AG04450 (cell line): ENCODE measurements at regions not wholly inside any gene's neighbourhood (a gene's known extent, or its start where the extent isn't known, plus 50 kb on each side); places are given as distances from the start of the nearest gene placed in this dataset.

Experiments used
- CTCF ChIA-PET: fragments of 300-600, 350-600 bp; formaldehyde crosslinking; extraction: SDS; loops from one replicate; lab custom pipeline; 2022; ENCODE audit warnings: antibody characterized with exemption, inconsistent platforms; lab: Charles Lee
- POLR2A ChIA-PET: fragments of 350-600 bp; formaldehyde crosslinking; extraction: SDS; loops from one replicate; lab custom pipeline; 2021; ENCODE audit warnings: antibody characterized with exemption, inconsistent platforms; lab: Yijun Ruan, JAX
- DNase-seq: peaks from one replicate; pipeline ENCODE4 v3.0.0-alpha.2; 2011; ENCODE audit warnings: low read depth, low spot score
- H3K27ac ChIP-seq: one replicate; pipeline ENCODE4 v1.5.1; 2012; ENCODE audit warnings: low read depth, low read length, control low read depth
- H3K27me3 ChIP-seq: one replicate; pipeline ENCODE4 v1.6.0; 2012; ENCODE audit warnings: low read length; ENCODE audit not compliant: control insufficient read depth, insufficient read depth
- H3K4me3 ChIP-seq: 2 replicates; pipeline ENCODE4 v1.5.1; 2011; ENCODE audit warnings: mild to moderate bottlenecking, low read depth, low read length, control low read depth
- H3K9me3 ChIP-seq: 2 replicates; pipeline ENCODE4 v1.5.1; 2012; ENCODE audit warnings: low read length; ENCODE audit not compliant: control insufficient read depth, insufficient read depth
- TF ChIP-seq, protein P1 (sequence below): IDR thresholded peaks from 2 replicates; pipeline ENCODE4 v1.5.1; 2011; ENCODE audit warnings: low read depth, low read length, control low read depth, inconsistent platforms

DNA sequence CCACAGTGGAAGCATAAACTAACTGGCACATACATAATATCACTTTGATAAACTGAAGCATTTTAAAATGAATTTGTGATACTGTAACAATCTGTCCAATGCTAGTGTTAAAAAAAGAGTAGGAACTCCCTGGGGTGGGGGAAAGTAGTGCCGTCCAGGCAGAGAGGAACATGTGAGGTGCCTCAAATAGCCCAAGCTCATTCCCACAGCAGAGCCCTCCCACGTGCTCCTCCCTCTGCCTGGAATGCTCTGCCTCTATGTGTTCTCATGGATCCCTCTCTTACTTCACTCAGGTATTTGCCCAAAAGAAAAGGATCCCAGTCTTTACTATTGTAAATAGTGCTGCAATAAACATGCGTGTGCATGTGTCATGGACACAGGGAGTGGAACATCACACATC is 188.1 kb downstream of the NHLRC3 start:
- peaks cover 2% of the 10 kb centered on the region for H3K27me3 ChIP-seq
- no peaks in the 10 kb centered on the region for H3K9me3 ChIP-seq
- H3K4me3 ChIP-seq: no peak overlapping the region
- no peak for DNase-seq
- ChIA-PET POLR2A (no interaction called here), CTCF (interaction anchor here (1.1 to 2.2 kb wide), 2 partner anchors 386 to 389 kb away, joined by 4 to 8 read pairs; no protein-coding TSS in a partner anchor)
- H3K27ac ChIP-seq: no peak overlapping the region
- TF ChIP-seq, protein P1, sequence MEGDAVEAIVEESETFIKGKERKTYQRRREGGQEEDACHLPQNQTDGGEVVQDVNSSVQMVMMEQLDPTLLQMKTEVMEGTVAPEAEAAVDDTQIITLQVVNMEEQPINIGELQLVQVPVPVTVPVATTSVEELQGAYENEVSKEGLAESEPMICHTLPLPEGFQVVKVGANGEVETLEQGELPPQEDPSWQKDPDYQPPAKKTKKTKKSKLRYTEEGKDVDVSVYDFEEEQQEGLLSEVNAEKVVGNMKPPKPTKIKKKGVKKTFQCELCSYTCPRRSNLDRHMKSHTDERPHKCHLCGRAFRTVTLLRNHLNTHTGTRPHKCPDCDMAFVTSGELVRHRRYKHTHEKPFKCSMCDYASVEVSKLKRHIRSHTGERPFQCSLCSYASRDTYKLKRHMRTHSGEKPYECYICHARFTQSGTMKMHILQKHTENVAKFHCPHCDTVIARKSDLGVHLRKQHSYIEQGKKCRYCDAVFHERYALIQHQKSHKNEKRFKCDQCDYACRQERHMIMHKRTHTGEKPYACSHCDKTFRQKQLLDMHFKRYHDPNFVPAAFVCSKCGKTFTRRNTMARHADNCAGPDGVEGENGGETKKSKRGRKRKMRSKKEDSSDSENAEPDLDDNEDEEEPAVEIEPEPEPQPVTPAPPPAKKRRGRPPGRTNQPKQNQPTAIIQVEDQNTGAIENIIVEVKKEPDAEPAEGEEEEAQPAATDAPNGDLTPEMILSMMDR: no peak

DNA sequence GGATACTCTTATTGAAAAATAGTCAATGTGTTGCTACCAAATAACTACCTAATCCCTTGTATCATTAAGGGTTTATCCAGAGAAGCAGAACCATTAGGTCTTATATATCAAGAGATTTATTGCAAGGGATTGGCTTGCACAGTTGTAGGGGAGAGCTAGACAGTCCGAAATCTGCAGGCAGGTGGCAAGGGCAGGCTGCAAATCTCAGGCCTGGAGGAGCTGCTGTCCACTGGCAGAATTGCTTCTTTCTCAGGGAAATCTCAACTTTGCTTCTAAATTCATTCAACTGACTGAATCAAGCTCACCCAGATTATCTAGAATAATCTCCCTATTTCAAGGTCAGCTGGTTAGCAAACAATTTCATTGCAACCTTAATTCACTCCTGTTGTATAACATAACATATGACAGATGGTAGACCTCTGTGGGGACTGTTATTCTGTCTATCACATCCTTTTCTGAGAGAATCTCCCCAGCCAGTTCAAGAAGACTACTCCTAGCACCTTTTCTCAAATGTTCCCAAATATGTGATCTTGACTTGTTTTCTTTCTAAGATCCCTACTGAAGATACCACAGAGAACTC is 194.2 kb downstream of the NHLRC3 start:
- Histone ChIP-seq H3K9me3 (no peaks in the 10 kb centered on the region), H3K27me3 (no peaks in the 10 kb centered on the region), H3K27ac (no peak overlapping the region), H3K4me3 (no peak overlapping the region)
- DNase-seq: no peak
- ChIA-PET POLR2A (no interaction called here), CTCF (interaction anchor here (1.6 kb wide), 1 partner anchor 380 kb away, joined by 5 read pairs; no protein-coding TSS in a partner anchor)
- TF ChIP-seq, protein P1: no peak

DNA sequence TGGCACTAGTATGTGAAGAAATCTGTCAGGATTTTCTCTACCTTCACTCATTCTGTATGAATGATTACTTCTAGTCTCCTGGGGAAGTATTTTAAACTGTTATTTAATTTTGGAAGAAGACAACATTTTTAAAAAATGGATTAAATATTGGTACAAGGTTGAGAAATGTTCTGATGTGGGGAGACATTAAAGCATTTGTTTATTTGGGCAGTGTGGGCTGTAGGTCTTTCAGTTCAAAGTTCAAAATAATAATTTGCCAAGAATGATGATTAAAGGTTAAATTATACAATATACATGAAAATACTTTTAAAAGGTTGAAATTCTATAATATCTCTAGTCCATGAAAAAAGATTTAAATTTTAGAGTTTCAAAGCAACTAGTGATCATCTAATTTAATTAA is 194.7 kb downstream of the NHLRC3 start:
- Histone ChIP-seq H3K4me3 (no peak overlapping the region), H3K27me3 (no peaks in the 10 kb centered on the region), H3K27ac (no peak overlapping the region), H3K9me3 (no peaks in the 10 kb centered on the region)
- POLR2A ChIA-PET: no interaction called here
- no peak for DNase-seq
- CTCF ChIA-PET: no interaction called here
- TF ChIP-seq, protein P1: no peak

DNA sequence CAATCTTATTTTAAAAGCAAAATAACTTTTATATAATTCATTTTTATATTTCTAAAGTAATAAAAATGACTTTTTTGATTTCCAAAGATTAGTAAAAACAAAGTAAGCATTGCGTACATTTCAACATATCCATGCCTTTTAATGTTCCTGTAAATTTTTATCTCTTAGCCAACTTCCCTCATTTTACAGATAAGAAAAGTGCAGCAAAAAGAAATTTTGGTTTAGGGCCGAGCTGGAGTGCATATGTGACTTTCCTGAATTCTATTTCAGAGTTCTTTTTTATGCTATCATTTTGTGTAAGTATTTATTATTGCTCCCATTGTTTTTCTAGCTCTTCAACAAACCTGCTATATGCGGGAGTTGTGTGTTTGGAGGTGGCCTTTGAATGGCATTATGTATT is 195.3 kb downstream of the NHLRC3 start:
- TF ChIP-seq, protein P1: no peak
- H3K27ac ChIP-seq: no peak overlapping the region
- no peak overlapping the region for H3K4me3 ChIP-seq
- CTCF ChIA-PET: no interaction called here
- POLR2A ChIA-PET: no interaction called here
- H3K27me3 ChIP-seq: no peaks in the 10 kb centered on the region
- DNase-seq: no peak
- no peaks in the 10 kb centered on the region for H3K9me3 ChIP-seq

DNA sequence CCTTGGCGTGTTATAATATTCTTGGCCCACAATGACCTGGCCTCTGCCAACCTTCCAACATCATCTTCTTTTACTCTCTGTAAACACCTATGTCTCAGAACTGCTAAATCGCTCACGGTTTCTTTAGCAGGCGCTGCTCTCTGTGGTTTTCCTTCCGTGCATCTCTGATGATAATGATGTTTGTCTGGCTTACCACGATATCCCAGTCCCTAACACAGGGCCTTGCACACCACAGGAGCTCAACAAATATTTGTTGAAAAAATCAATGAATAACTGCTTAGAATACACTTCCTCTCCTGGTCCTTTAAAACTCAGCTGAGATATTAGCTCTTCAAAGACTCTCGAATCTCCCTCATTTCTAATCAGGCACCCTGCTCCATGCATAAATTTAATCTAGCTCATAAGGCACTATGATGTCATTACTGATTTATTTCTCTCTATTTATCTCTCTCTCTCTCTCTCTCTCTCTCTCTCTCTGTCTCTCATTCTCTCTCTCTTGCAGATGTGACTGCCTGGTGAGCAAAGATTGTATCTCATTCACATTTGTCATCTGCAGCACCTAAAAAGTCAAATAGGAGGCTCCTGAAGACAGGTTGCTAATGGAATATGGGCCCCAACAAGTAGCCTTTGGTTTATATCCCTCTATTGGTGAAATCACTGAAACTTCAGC is 206.4 kb downstream of the NHLRC3 start:
- ChIA-PET CTCF (interaction anchor here (0.6 to 2.2 kb wide), 4 partner anchors 17 to 371 kb away, joined by 3 to 10 read pairs (median 4); no protein-coding TSS in a partner anchor), POLR2A (no interaction called here)
- Histone ChIP-seq H3K9me3 (no peaks in the 10 kb centered on the region), H3K4me3 (no peak overlapping the region), H3K27me3 (no peaks in the 10 kb centered on the region), H3K27ac (no peak overlapping the region)
- DNase-seq: no peak
- TF ChIP-seq, protein P1: no peak
